Testis (tissue), 2 donors: ENCODE measurements at regions not wholly inside any gene's neighbourhood (a gene's known extent, or its start where the extent isn't known, plus 50 kb on each side); places are given as distances from the start of the nearest gene placed in this dataset.

ENCODE experiments used
- DNase-seq: peaks from one replicate; pipeline ENCODE4 v3.0.0-alpha.2; 2019
- H3K27ac ChIP-seq, 2 donors: fragments of 200-600 bp; sonication (generic); one replicate each; pipeline ENCODE4 v1.5.1; 2019
- H3K27me3 ChIP-seq: fragments of 200-600 bp; sonication (generic); one replicate; pipeline ENCODE4 v1.5.1; 2019
- H3K36me3 ChIP-seq: fragments of 200-600 bp; sonication (generic); one replicate; pipeline ENCODE4 v1.5.1; 2017; ENCODE audit warnings: low read depth; ENCODE audit errors: missing control alignments
- H3K4me1 ChIP-seq: fragments of 200-600 bp; sonication (generic); one replicate; pipeline ENCODE4 v1.5.1; 2019
- H3K4me3 ChIP-seq, 2 donors: fragments of 200-600 bp; sonication (generic); one replicate each; pipeline ENCODE4 v1.5.1; 2017 to 2019
- H3K9me3 ChIP-seq: fragments of 200-600 bp; sonication (generic); one replicate; pipeline ENCODE4 v1.5.1; 2017
- POLR2A ChIP-seq: fragments of 450-650 bp; IDR thresholded peaks from one replicate; pipeline ENCODE4 v1.6.1; 2017; ENCODE audit warnings: antibody characterized with exemption, mild to moderate bottlenecking, moderate library complexity
- WGBS, 2 donors: methylation state at CpG; one replicate each; pipeline ENCODE4 v1.1.5; 2018; 5-methylcytosine and 5-hydroxymethylcytosine counted together
- intact Hi-C: fragments of 100-400 bp; cut with DNase I; formaldehyde crosslinking; loops from one replicate; pipeline ENCODE4 v1.15.1; 2023; ENCODE audit warnings: low total_unique reads
- TF ChIP-seq, protein P1 (sequence below), 3 experiments: fragments of 450-650 bp in 2 of 3; fragments of 200-600 bp in 1 of 3; sonication (generic) in 1 of 3; IDR thresholded peaks; one replicate each; pipeline ENCODE4 v1.5.1; 2016 to 2019; ENCODE audit warnings: antibody characterized with exemption in 3 of 3, mild to moderate bottlenecking in 2 of 3, moderate library complexity in 1 of 3

DNA sequence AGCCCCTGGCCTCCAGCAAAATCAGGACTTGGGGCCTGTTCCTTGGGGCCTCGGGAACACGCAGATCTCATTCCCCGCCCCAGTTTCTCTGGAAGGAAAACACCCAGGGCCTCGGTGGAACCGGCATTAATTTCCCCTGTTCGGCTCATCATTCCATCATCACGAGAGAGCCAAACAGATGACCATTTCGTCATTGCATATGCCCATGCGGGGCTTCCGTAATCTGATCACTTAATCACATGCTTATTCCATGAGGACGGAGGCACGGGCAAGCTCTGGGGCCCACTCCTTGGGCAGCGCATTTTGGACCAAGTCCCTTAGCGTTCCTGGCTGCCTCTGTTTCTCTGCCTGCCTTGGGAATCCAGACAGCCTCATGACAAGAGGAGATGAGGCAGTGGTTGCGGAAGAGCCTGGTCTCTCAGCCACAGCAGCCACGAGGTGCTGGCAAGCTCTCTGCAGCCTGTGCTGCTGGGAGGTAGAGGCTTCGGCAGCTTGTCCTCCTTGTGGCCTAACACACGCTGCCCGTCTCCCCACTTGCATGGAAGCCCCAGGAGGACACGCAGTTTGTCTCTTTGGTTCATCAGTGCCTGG is 65.0 kb upstream of the IER5L start:
- intact Hi-C loops = no loop called here
- WGBS, 2 donors = 53 to 68% methylated on average over 17 to 20 of the region's 20 CpGs
- H3K4me1 ChIP-seq = peaks cover 8% of the 10 kb centered on the region
- TF ChIP-seq, protein P1, sequence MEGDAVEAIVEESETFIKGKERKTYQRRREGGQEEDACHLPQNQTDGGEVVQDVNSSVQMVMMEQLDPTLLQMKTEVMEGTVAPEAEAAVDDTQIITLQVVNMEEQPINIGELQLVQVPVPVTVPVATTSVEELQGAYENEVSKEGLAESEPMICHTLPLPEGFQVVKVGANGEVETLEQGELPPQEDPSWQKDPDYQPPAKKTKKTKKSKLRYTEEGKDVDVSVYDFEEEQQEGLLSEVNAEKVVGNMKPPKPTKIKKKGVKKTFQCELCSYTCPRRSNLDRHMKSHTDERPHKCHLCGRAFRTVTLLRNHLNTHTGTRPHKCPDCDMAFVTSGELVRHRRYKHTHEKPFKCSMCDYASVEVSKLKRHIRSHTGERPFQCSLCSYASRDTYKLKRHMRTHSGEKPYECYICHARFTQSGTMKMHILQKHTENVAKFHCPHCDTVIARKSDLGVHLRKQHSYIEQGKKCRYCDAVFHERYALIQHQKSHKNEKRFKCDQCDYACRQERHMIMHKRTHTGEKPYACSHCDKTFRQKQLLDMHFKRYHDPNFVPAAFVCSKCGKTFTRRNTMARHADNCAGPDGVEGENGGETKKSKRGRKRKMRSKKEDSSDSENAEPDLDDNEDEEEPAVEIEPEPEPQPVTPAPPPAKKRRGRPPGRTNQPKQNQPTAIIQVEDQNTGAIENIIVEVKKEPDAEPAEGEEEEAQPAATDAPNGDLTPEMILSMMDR (IDR thresholded peaks at IDR 0.05) = no peak
- TF ChIP-seq POLR2A = no peak
- H3K27me3 ChIP-seq = no peaks in the 10 kb centered on the region
- no peaks in the 10 kb centered on the region for H3K36me3 ChIP-seq
- no peak overlapping the region for H3K4me3 ChIP-seq
- no peaks in the 10 kb centered on the region for H3K9me3 ChIP-seq
- DNase-seq = peak; percentile 65
- peak overlapping the region; percentile 52 to 57 for H3K27ac ChIP-seq

DNA sequence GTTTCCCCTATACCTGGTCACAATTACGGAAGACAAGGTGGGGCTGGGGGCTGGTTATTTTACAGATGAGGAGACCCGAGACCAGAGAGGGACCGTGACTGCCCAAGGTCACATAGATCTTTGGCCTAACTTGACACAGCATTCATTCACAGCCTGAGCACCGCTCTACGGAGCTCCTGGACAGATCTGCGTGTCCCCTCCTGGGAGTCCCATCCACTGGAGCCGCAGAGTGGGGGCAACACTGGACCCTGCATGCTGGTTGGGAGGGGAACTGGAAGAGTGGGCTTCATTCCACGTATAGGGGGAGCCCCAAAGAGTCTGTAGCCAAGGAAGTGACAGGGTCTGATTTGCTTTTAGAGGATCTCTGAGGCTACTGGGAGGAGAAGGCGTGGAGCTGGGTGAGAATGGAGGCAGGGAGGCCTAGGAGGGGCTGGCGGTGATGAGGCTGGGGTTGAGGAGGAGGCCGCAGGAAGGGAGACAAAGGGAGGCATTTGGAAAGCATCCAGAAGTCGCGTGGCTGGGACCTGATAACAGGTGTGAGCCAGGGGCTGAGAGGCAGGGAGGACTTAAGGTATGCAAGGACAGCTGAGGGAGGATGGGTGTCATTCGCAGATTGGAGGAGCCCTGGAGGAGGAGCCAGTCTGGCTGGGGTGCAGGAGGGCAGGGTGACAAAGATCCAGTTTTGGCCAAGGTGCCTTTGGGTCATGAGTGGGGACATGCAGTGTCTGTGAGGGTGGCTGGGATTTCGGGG is 64.3 kb upstream of the IER5L start:
- H3K4me3 ChIP-seq = no peak overlapping the region
- H3K4me1 ChIP-seq = peaks cover 10% of the 10 kb centered on the region
- no peaks in the 10 kb centered on the region for H3K9me3 ChIP-seq
- H3K27ac ChIP-seq = peak overlapping the region; percentile 52 to 57
- intact Hi-C loops = no loop called here
- H3K36me3 ChIP-seq = no peaks in the 10 kb centered on the region
- no peak for DNase-seq
- no peaks in the 10 kb centered on the region for H3K27me3 ChIP-seq
- WGBS, 2 donors = 79 to 87% methylated on average over 14 to 15 of the region's 15 CpGs
- TF ChIP-seq POLR2A = no peak
- TF ChIP-seq, protein P1 (IDR thresholded peaks at IDR 0.05) = no peak

DNA sequence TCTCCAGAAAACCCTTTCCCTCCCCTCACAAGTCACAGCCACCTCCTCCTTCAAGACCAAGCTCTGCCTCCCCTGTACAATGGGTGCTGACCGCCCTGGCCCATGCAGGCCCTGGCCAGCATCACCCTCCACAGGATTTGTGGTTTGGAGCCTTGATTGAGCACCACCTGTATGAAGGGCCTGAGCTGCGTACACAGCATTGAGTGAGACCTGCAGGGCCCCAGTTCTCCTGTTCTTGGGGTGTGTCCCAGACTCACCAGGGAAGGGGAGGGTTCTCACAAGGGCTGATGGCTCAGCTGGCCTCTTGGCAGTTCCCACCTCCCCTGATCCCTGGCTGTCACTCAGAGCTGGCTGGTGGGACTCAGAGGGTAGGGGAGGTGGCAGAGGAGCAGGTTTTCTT is 63.7 kb upstream of the IER5L start:
- intact Hi-C loops = no loop called here

DNA sequence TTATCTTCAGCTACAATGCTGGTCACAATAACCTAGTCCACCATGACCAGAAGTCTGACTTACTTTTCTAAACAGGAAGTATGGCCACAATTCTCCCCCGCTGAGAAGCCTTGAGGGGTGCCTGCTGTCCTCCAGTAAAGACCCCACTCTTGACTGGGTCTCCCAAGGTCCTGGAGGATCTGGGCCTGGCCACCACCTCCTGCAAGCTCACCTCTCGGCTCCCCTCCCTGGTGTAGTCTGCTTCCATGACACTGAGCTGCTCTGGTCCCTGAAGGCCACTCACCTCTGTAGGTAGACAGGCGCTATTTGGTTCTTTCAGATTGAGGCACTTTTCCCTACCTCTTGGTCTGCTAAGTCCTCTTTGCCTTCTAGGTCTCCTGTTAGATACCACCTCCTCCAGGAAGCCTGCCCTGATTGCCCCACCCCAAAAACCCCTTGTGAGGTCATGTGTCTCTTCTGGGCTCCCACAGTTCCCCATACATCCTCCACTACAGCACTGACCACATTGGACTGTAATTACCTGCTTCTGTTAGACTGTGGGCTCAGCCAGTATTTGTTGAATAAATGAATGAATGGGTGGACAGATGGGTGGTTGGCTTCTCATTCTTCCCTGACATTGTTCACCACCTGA is 62.6 kb upstream of the IER5L start:
- Histone ChIP-seq H3K36me3 (no peaks in the 10 kb centered on the region), H3K27me3 (no peaks in the 10 kb centered on the region), H3K9me3 (no peaks in the 10 kb centered on the region), H3K4me1 (peaks cover 6% of the 10 kb centered on the region), H3K27ac (no peak overlapping the region), H3K4me3 (no peak overlapping the region)
- intact Hi-C loops = no loop called here
- TF ChIP-seq, protein P1 (IDR thresholded peaks at IDR 0.05) = no peak
- TF ChIP-seq POLR2A = no peak
- no peak for DNase-seq
- 92 to 95% methylated on average over 3 of the region's 3 CpGs for WGBS, 2 donors

More for the DNA sequence above, 63.7 kb upstream of the IER5L start:
- peaks cover 11% of the 10 kb centered on the region for H3K4me1 ChIP-seq
- no peak for TF ChIP-seq POLR2A
- TF ChIP-seq, protein P1 (IDR thresholded peaks at IDR 0.05) = no peak
- DNase-seq = no peak
- 93 to 100% methylated on average over 2 of the region's 2 CpGs for WGBS, 2 donors
- H3K9me3 ChIP-seq = no peaks in the 10 kb centered on the region
- no peaks in the 10 kb centered on the region for H3K27me3 ChIP-seq
- no peak overlapping the region for H3K4me3 ChIP-seq
- H3K36me3 ChIP-seq = no peaks in the 10 kb centered on the region
- no peak overlapping the region for H3K27ac ChIP-seq
